ENCODE measurements at regions not wholly inside any gene's neighbourhood (a gene's known extent, or its start where the extent isn't known, plus 50 kb on each side); places are given as distances from the start of the nearest gene placed in this dataset.

DNA sequence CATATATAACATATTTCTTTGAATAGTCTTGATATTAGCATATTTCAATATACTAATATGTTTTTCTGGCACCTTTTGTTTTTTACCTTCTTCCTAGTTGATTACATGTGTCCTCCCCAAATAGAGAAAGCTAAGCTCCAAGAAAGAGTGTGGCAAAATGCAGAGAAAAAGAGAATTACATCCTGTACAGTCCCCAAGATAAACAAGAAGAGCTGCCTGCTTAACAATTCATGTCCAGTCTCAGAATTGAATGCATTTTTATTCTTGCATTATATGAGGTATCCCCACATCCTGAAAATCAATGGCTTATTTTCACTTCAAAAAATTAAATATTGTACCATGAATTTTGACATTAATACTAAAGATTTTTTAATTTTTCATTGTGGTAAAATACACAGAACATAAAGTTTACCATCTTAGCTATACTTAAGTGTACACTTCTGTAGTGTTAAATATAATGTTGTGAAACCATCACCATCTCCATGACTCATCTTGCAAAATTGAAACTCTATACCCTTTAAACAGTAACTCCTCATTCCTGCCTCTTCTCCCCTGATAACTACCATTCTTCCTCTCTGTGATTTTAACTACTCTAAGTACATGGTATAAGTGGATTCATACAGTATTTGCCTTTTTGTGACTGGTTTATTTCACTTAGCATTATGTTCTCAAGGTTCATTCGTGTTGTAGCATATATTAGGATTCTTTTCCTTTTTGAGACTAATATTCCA is 490.3 kb downstream of the COL12A1 start:
- TF ChIP-seq GATA2 (IDR thresholded peaks at IDR 0.05; ENCODE audit: low read depth, low read length) (no peak), GATA3 (IDR thresholded peaks at IDR 0.05; ENCODE audit: low read depth, low read length) (no peak)

Measured in SH-SY5Y (cell line).